ENCODE measurements at regions not wholly inside any gene's neighbourhood (a gene's known extent, or its start where the extent isn't known, plus 50 kb on each side); places are given as distances from the start of the nearest gene placed in this dataset.

- intact Hi-C loops (cut with micrococcal nuclease): no loop called here
- no TSS peak for BruUV-seq (replicated peaks)
- no peaks in the 10 kb centered on the region for H3K4me1 Mint-ChIP-seq (ENCODE audit: insufficient read depth, unreplicated experiment)
Measured at GRCh38 chr7:416761-417624, 102.7 kb downstream of the PDGFA start.

GRCh38 chr7:417625-417889, 102.1 kb downstream of the PDGFA start:
- POLR2A ChIA-PET: no interaction called here
- no peak for TF ChIP-seq CTCF (IDR thresholded peaks at IDR 0.05; ENCODE audit: unreplicated experiment)
- Mint-ChIP-seq H3K4me1 (ENCODE audit: insufficient read depth, unreplicated experiment) (no peaks in the 10 kb centered on the region), H3K4me3 (ENCODE audit: unreplicated experiment) (no peak overlapping the region), H3K27me3 (ENCODE audit: insufficient read depth, unreplicated experiment) (no peaks in the 10 kb centered on the region), H3K9me3 (ENCODE audit: unreplicated experiment) (no peaks in the 10 kb centered on the region), H3K36me3 (ENCODE audit: insufficient read depth, unreplicated experiment) (peaks cover 6% of the 10 kb centered on the region), H3K27ac (ENCODE audit: low read depth, unreplicated experiment) (no peak overlapping the region)
- BruUV-seq (replicated peaks): no TSS peak
- CTCF ChIA-PET: no interaction called here
- intact Hi-C loops (cut with micrococcal nuclease): no loop called here
- DNase-seq (ENCODE audit: unreplicated experiment): no peak

More at GRCh38 chr7:416761-417624, 102.7 kb downstream of the PDGFA start:
- ChIA-PET POLR2A (no interaction called here), CTCF (no interaction called here)
- H3K4me3 Mint-ChIP-seq (ENCODE audit: unreplicated experiment): no peak overlapping the region
- peaks cover 6% of the 10 kb centered on the region for H3K36me3 Mint-ChIP-seq (ENCODE audit: insufficient read depth, unreplicated experiment)
- DNase-seq (ENCODE audit: unreplicated experiment): no peak
- no peak for TF ChIP-seq CTCF (IDR thresholded peaks at IDR 0.05; ENCODE audit: unreplicated experiment)
- no peak overlapping the region for H3K27ac Mint-ChIP-seq (ENCODE audit: low read depth, unreplicated experiment)
- no peaks in the 10 kb centered on the region for H3K27me3 Mint-ChIP-seq (ENCODE audit: insufficient read depth, unreplicated experiment)
- H3K9me3 Mint-ChIP-seq (ENCODE audit: unreplicated experiment): no peaks in the 10 kb centered on the region

- Mint-ChIP-seq H3K27ac (ENCODE audit: low read depth, unreplicated experiment) (no peak overlapping the region), H3K36me3 (ENCODE audit: insufficient read depth, unreplicated experiment) (peaks cover 6% of the 10 kb centered on the region), H3K27me3 (ENCODE audit: insufficient read depth, unreplicated experiment) (no peaks in the 10 kb centered on the region), H3K9me3 (ENCODE audit: unreplicated experiment) (no peaks in the 10 kb centered on the region), H3K4me1 (ENCODE audit: insufficient read depth, unreplicated experiment) (no peaks in the 10 kb centered on the region), H3K4me3 (ENCODE audit: unreplicated experiment) (no peak overlapping the region)
- intact Hi-C loops (cut with micrococcal nuclease): no loop called here
- ChIA-PET POLR2A (no interaction called here), CTCF (no interaction called here)
- BruUV-seq (replicated peaks): no TSS peak
- DNase-seq (ENCODE audit: unreplicated experiment): no peak
- no peak for TF ChIP-seq CTCF (IDR thresholded peaks at IDR 0.05; ENCODE audit: unreplicated experiment)
Measured at GRCh38 chr7:417973-418601, 101.6 kb downstream of the PDGFA start.

- no peaks in the 10 kb centered on the region for H3K27me3 Mint-ChIP-seq (ENCODE audit: insufficient read depth, unreplicated experiment)
- intact Hi-C loops (cut with micrococcal nuclease): no loop called here
- no peaks in the 10 kb centered on the region for H3K9me3 Mint-ChIP-seq (ENCODE audit: unreplicated experiment)
- no peak for DNase-seq (ENCODE audit: unreplicated experiment)
- ChIA-PET POLR2A (no interaction called here), CTCF (no interaction called here)
- H3K27ac Mint-ChIP-seq (ENCODE audit: low read depth, unreplicated experiment): no peak overlapping the region
- no peak overlapping the region for H3K4me3 Mint-ChIP-seq (ENCODE audit: unreplicated experiment)
- H3K4me1 Mint-ChIP-seq (ENCODE audit: insufficient read depth, unreplicated experiment): no peaks in the 10 kb centered on the region
- BruUV-seq (replicated peaks): no TSS peak
- no peak for TF ChIP-seq CTCF (IDR thresholded peaks at IDR 0.05; ENCODE audit: unreplicated experiment)
- peaks cover 6% of the 10 kb centered on the region for H3K36me3 Mint-ChIP-seq (ENCODE audit: insufficient read depth, unreplicated experiment)
Measured at GRCh38 chr7:418636-419280, 100.9 kb downstream of the PDGFA start.
